PC-3 (cell line): ENCODE measurements at regions not wholly inside any gene's neighbourhood (a gene's known extent, or its start where the extent isn't known, plus 50 kb on each side); places are given as distances from the start of the nearest gene placed in this dataset.

Source experiments
- ATAC-seq: fragments of 200-7000 bp; cut with Tn5 transposase; 2 replicates; pipeline ENCODE4 v1.9.1; 2020; ENCODE audit warnings: mild to moderate bottlenecking, moderate library complexity
- BruUV-seq: library from RNA; stranded (reverse); fragments of 400-500 nt; replicated peaks from 2 replicates; lab custom pipeline; 2021; lab: Mats Ljungman, UMichigan
- CTCF ChIA-PET: fragments of 300-600 bp; sonication (Branson Sonifier 250); formaldehyde crosslinking; loops from one replicate; lab custom pipeline; 2022; ENCODE audit warnings: antibody characterized with exemption; lab: Charles Lee
- POLR2A ChIA-PET: fragments of 300-600 bp; sonication (Branson Sonifier 250); formaldehyde crosslinking; loops from one replicate; lab custom pipeline; 2022; ENCODE audit warnings: antibody characterized with exemption; ENCODE audit not compliant: unreplicated experiment; lab: Charles Lee
- DNase-seq: peaks from one replicate; pipeline ENCODE4 v3.0.0-alpha.2; 2015
- H2AFZ ChIP-seq: fragments of 300-600 bp; sonication (generic); 2 replicates; pipeline ENCODE4 v1.6.0; 2016; ENCODE audit warnings: antibody characterized with exemption, low read length
- H3F3A ChIP-seq: fragments of 300-600 bp; sonication (generic); one replicate; pipeline ENCODE4 v1.6.0; 2017; ENCODE audit warnings: antibody characterized with exemption, low read length, control low read depth, mild to moderate bottlenecking; ENCODE audit not compliant: unreplicated experiment
- H3K27ac ChIP-seq: fragments of 300-600 bp; sonication (generic); 2 replicates; pipeline ENCODE4 v1.5.1; 2016; ENCODE audit warnings: mild to moderate bottlenecking, low read length
- H3K27me3 ChIP-seq: fragments of 300-600 bp; sonication (generic); 2 replicates; pipeline ENCODE4 v1.6.1; 2016; ENCODE audit warnings: low read length, mixed read lengths
- H3K36me3 ChIP-seq: fragments of 300-600 bp; sonication (generic); 2 replicates; pipeline ENCODE4 v1.6.1; 2016; ENCODE audit warnings: low read depth, mixed run types, low read length, mixed read lengths
- H3K4me1 ChIP-seq: fragments of 300-600 bp; sonication (generic); 2 replicates; pipeline ENCODE4 v1.5.1; 2016; ENCODE audit warnings: low read length; ENCODE audit not compliant: insufficient read depth
- H3K4me2 ChIP-seq: fragments of 300-600 bp; sonication (generic); 2 replicates; pipeline ENCODE4 v1.6.0; 2016; ENCODE audit warnings: low read length
- H3K4me3 ChIP-seq: fragments of 300-600 bp; sonication (generic); 2 replicates; pipeline ENCODE4 v1.5.1; 2016; ENCODE audit warnings: mild to moderate bottlenecking, low read length, mixed read lengths
- H3K79me2 ChIP-seq: fragments of 300-600 bp; sonication (generic); 2 replicates; pipeline ENCODE4 v1.6.1; 2017; ENCODE audit warnings: low read length, mixed read lengths
- H3K9ac ChIP-seq: fragments of 300-600 bp; sonication (generic); 2 replicates; pipeline ENCODE4 v1.6.0; 2016; ENCODE audit warnings: mild to moderate bottlenecking, low read length
- H3K9me2 ChIP-seq: fragments of 300-600 bp; sonication (generic); replicated peaks from 2 replicates; pipeline ENCODE4 v1.6.1; 2016; ENCODE audit warnings: mixed run types, low read length, mixed read lengths
- H3K9me3 ChIP-seq: fragments of 300-600 bp; sonication (generic); 2 replicates; pipeline ENCODE4 v1.6.1; 2016; ENCODE audit warnings: low read length, mixed read lengths
- H4K20me1 ChIP-seq: fragments of 300-600 bp; sonication (generic); 2 replicates; pipeline ENCODE4 v1.6.1; 2016; ENCODE audit warnings: low read length, mixed read lengths
- EZH2 ChIP-seq: fragments of 300-600 bp; sonication (generic); IDR thresholded peaks from one replicate; pipeline ENCODE4 v1.6.1; 2017; ENCODE audit warnings: antibody characterized with exemption, mild to moderate bottlenecking, low read length; ENCODE audit not compliant: unreplicated experiment
- EZH2phosphoT487 ChIP-seq: fragments of 300-600 bp; sonication (generic); IDR thresholded peaks from 2 replicates; pipeline ENCODE4 v1.6.1; 2018; ENCODE audit warnings: mild to moderate bottlenecking, antibody characterized with exemption, low read length, borderline replicate concordance
- intact Hi-C: fragments of 100-400 bp; cut with micrococcal nuclease; formaldehyde crosslinking; loops from 2 replicates; pipeline ENCODE4 v1.9.0; 2023
- TF ChIP-seq, protein P1 (sequence below): fragments of 300-600 bp; sonication (generic); conservative IDR thresholded peaks from 2 replicates; pipeline ENCODE4 v1.5.1; 2017; ENCODE audit warnings: antibody characterized with exemption, low read depth, mild to moderate bottlenecking, low read length

DNA sequence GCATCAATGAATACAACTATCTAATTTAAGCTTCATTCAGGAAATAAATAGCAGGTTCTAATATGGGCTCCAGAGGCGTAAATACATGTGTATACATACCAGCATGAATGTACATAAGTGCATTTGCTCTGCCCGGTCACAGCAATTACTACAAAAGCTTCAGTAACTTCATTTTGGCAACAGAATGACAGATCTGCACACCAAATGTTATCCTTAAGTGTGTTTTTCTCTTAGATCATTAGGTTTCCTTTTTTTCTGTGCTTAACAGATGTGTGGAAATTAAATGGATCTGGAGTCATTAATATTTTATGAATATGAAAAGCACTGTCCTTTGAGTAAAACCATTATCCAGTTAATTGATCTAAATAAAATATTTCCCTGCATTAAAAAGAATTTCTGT lies 159.0 kb upstream of the MEOX2 start:
- no peaks in the 10 kb centered on the region for H3F3A ChIP-seq
- H3K4me3 ChIP-seq, result no peak overlapping the region
- no peaks in the 10 kb centered on the region for H3K79me2 ChIP-seq
- no peaks in the 10 kb centered on the region for H3K4me1 ChIP-seq
- H3K9me2 ChIP-seq, result no peaks in the 10 kb centered on the region
- no peaks in the 10 kb centered on the region for H4K20me1 ChIP-seq
- DNase-seq (no peak), ATAC-seq (no peak)
- ChIA-PET CTCF (no interaction called here), POLR2A (no interaction called here)
- no peak overlapping the region for H3K27ac ChIP-seq
- H3K4me2 ChIP-seq, result no peak overlapping the region
- no peak overlapping the region for H3K9ac ChIP-seq
- H2AFZ ChIP-seq, result no peak overlapping the region
- no peaks in the 10 kb centered on the region for H3K36me3 ChIP-seq
- no peaks in the 10 kb centered on the region for H3K9me3 ChIP-seq
- H3K27me3 ChIP-seq, result no peaks in the 10 kb centered on the region
- intact Hi-C loops, result no loop called here
- no peak for TF ChIP-seq EZH2phosphoT487
- TF ChIP-seq, protein P1, sequence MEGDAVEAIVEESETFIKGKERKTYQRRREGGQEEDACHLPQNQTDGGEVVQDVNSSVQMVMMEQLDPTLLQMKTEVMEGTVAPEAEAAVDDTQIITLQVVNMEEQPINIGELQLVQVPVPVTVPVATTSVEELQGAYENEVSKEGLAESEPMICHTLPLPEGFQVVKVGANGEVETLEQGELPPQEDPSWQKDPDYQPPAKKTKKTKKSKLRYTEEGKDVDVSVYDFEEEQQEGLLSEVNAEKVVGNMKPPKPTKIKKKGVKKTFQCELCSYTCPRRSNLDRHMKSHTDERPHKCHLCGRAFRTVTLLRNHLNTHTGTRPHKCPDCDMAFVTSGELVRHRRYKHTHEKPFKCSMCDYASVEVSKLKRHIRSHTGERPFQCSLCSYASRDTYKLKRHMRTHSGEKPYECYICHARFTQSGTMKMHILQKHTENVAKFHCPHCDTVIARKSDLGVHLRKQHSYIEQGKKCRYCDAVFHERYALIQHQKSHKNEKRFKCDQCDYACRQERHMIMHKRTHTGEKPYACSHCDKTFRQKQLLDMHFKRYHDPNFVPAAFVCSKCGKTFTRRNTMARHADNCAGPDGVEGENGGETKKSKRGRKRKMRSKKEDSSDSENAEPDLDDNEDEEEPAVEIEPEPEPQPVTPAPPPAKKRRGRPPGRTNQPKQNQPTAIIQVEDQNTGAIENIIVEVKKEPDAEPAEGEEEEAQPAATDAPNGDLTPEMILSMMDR, result no peak
- TF ChIP-seq EZH2, result no peak
- no TSS peak for BruUV-seq

GRCh38 chr7:15839416-15840100 lies 153.1 kb upstream of the MEOX2 start:
- H3K4me2 ChIP-seq, result no peak overlapping the region
- no peaks in the 10 kb centered on the region for H3K79me2 ChIP-seq
- no peak overlapping the region for H2AFZ ChIP-seq
- no peaks in the 10 kb centered on the region for H3K9me2 ChIP-seq
- H3K9ac ChIP-seq, result no peak overlapping the region
- no peaks in the 10 kb centered on the region for H3F3A ChIP-seq
- CTCF ChIA-PET, result no interaction called here
- POLR2A ChIA-PET, result no interaction called here
- intact Hi-C loops, result no loop called here
- no peaks in the 10 kb centered on the region for H3K36me3 ChIP-seq
- H4K20me1 ChIP-seq, result no peaks in the 10 kb centered on the region
- TF ChIP-seq EZH2 (no peak), EZH2phosphoT487 (no peak)
- TF ChIP-seq, protein P1, result no peak
- ATAC-seq (no peak), DNase-seq (no peak)
- H3K4me1 ChIP-seq, result no peaks in the 10 kb centered on the region
- no peaks in the 10 kb centered on the region for H3K9me3 ChIP-seq
- no TSS peak for BruUV-seq
- H3K27me3 ChIP-seq, result no peaks in the 10 kb centered on the region
- H3K27ac ChIP-seq, result no peak overlapping the region
- no peak overlapping the region for H3K4me3 ChIP-seq

GRCh38 chr7:15838265-15838664 lies 151.8 kb upstream of the MEOX2 start:
- H2AFZ ChIP-seq, result no peak overlapping the region
- H3K9me2 ChIP-seq, result no peaks in the 10 kb centered on the region
- ChIA-PET CTCF (no interaction called here), POLR2A (no interaction called here)
- no peaks in the 10 kb centered on the region for H3F3A ChIP-seq
- H3K4me1 ChIP-seq, result peaks cover 1% of the 10 kb centered on the region; the same call in 1 of the 2 replicates
- no peaks in the 10 kb centered on the region for H4K20me1 ChIP-seq
- TF ChIP-seq EZH2phosphoT487, result no peak
- no peak overlapping the region for H3K4me3 ChIP-seq
- no peaks in the 10 kb centered on the region for H3K79me2 ChIP-seq
- H3K9ac ChIP-seq, result no peak overlapping the region
- H3K27me3 ChIP-seq, result no peaks in the 10 kb centered on the region
- DNase-seq, result no peak
- H3K27ac ChIP-seq, result no peak overlapping the region
- no peak overlapping the region for H3K4me2 ChIP-seq
- no peaks in the 10 kb centered on the region for H3K36me3 ChIP-seq
- intact Hi-C loops, result no loop called here
- BruUV-seq, result no TSS peak
- no peak for ATAC-seq
- H3K9me3 ChIP-seq, result no peaks in the 10 kb centered on the region
